ENCODE measurements at regions not wholly inside any gene's neighbourhood (a gene's known extent, or its start where the extent isn't known, plus 50 kb on each side); places are given as distances from the start of the nearest gene placed in this dataset.

GRCh38 chr6:163951326-163951725 lies 536.8 kb downstream of the QKI start:
- DNase-seq (ENCODE audit: low spot score) = no peak

- no peak for DNase-seq (ENCODE audit: low spot score)
These were observed 535.6 kb downstream of the QKI start for GRCh38 chr6:163950159-163950558.

- DNase-seq (ENCODE audit: low spot score) = no peak
These were observed 534.9 kb downstream of the QKI start for GRCh38 chr6:163949431-163949830.

GRCh38 chr6:163948250-163948649 lies 533.7 kb downstream of the QKI start:
- DNase-seq (ENCODE audit: low spot score) = no peak

- DNase-seq (ENCODE audit: low spot score) = no peak
These were observed 532.8 kb downstream of the QKI start for GRCh38 chr6:163947276-163947675.

- DNase-seq (ENCODE audit: low spot score) = no peak
These were observed 531.9 kb downstream of the QKI start for GRCh38 chr6:163946437-163946836.

- DNase-seq (ENCODE audit: low spot score) = no peak
These were observed 531.3 kb downstream of the QKI start for GRCh38 chr6:163945808-163946207.

- no peak for DNase-seq (ENCODE audit: low spot score)
These were observed 530.4 kb downstream of the QKI start for GRCh38 chr6:163944897-163945296.

- no peak for DNase-seq (ENCODE audit: low spot score)
These were observed 529.3 kb downstream of the QKI start for GRCh38 chr6:163943607-163944385.

GRCh38 chr6:163942790-163943189 lies 528.3 kb downstream of the QKI start:
- DNase-seq (ENCODE audit: low spot score) = no peak

- DNase-seq (ENCODE audit: low spot score) = no peak
These were observed 527.1 kb downstream of the QKI start for GRCh38 chr6:163941624-163941976.

- no peak for DNase-seq (ENCODE audit: low spot score)
These were observed 526.4 kb downstream of the QKI start for GRCh38 chr6:163940705-163941623.

- DNase-seq (ENCODE audit: low spot score) = no peak
These were observed 522.6 kb downstream of the QKI start for GRCh38 chr6:163937071-163937470.

- peak; percentile 87 for DNase-seq (ENCODE audit: low spot score)
These were observed 520.7 kb downstream of the QKI start for GRCh38 chr6:163935158-163935762.

GRCh38 chr6:163930012-163930411 lies 515.5 kb downstream of the QKI start:
- no peak for DNase-seq (ENCODE audit: low spot score)

GRCh38 chr6:163929538-163929937 lies 515.0 kb downstream of the QKI start:
- DNase-seq (ENCODE audit: low spot score) = no peak

GRCh38 chr6:163926642-163927041 lies 512.1 kb downstream of the QKI start:
- no peak for DNase-seq (ENCODE audit: low spot score)

GRCh38 chr6:163925839-163926238 lies 511.3 kb downstream of the QKI start:
- DNase-seq (ENCODE audit: low spot score) = no peak

- DNase-seq (ENCODE audit: low spot score) = no peak
These were observed 509.3 kb downstream of the QKI start for GRCh38 chr6:163923658-163924411.

GRCh38 chr6:163922562-163922961 lies 508.0 kb downstream of the QKI start:
- DNase-seq (ENCODE audit: low spot score) = no peak

GRCh38 chr6:163919652-163920051 lies 505.1 kb downstream of the QKI start:
- DNase-seq (ENCODE audit: low spot score) = no peak
